HG03039 (cell line): ENCODE measurements at regions not wholly inside any gene's neighbourhood (a gene's known extent, or its start where the extent isn't known, plus 50 kb on each side); places are given as distances from the start of the nearest gene placed in this dataset.
"Not testable (repeated sequence)": the region's sequence is repeated elsewhere in the genome, so short reads cannot be mapped to it uniquely, and the experiment has no call there.

ENCODE experiments used
- ATAC-seq: cut with Tn5 transposase; IDR thresholded peaks from one replicate; pipeline ENCODE4 v1.9.1; 2021; ENCODE audit warnings: mild to moderate bottlenecking, moderate library complexity; ENCODE audit not compliant: unreplicated experiment

DNA sequence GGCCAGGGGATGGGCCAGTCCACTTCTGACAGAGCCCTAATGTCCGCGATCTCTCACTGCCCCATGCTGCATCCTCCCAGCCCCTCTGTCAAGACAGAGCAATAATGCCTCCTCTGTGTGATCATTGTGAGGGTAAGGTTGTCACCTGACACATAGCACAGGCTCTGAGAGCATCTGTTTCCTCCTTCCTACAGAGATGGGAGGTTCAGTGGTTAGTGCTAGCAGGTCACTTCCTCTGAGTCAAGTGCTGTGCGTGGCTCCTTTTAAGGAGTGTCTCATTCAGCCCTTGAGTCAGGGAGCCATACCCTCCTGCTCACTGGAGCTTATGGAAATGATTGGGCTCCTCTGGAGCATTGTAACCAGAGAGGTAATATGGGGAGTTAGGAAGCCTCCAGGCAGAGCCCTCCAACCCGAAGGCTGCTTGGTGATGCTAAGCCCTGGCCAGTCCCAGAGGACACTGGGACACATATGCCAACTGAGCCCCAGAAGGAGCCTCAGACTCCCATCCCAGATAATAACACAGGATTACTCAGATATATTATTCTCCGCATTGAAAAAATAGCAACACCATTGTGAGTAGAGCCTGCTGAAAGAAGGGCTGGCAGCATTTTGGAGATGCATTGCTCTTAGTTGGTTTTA, 189.0 kb downstream of the GALNT1 start:
- ATAC-seq, result no peak

DNA sequence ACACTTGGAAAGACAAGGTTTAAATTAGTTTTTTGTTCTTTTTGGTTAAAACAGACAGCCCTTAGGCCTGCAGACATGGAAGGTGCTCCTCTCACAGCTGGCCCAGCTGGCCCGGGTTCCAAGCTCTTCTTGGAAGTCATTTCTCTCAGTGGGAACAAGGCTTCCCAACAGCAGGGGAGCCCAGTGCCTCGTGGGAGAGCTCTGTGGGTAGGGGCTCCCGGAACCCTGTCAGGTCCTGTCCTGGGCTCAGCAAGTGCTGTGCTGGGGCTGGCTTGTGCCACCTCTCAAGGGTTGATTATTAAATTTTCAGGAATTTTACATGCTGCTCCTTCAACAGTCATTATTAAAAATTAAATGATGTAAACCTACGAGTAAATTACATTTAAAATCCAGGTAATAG, 189.6 kb downstream of the GALNT1 start:
- no peak for ATAC-seq

DNA sequence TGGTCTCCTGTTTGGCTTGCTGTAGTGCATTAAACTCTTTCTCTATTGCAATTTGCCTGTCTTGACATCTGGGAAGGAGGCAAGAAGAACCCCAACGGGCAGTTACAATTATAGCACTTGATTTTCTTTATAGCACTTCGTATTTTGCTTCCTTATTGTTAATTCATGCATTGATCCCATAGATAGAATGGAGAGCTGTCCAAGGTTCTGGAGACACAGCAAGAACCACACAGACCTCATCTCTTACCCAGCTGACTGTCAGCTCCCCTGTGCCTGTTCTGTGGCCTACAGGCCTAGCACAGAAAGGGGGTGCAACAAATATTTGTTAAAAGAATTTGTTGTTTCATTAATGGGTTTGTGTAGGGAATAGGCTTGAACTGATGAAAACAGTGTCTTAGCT, 194.3 kb downstream of the GALNT1 start:
- no peak for ATAC-seq

GRCh38 chr18:35776473-35776872, 194.9 kb downstream of the GALNT1 start:
- ATAC-seq, result no peak

GRCh38 chr18:35777039-35777438, 195.4 kb upstream of the RMP24 start:
- no peak for ATAC-seq

DNA sequence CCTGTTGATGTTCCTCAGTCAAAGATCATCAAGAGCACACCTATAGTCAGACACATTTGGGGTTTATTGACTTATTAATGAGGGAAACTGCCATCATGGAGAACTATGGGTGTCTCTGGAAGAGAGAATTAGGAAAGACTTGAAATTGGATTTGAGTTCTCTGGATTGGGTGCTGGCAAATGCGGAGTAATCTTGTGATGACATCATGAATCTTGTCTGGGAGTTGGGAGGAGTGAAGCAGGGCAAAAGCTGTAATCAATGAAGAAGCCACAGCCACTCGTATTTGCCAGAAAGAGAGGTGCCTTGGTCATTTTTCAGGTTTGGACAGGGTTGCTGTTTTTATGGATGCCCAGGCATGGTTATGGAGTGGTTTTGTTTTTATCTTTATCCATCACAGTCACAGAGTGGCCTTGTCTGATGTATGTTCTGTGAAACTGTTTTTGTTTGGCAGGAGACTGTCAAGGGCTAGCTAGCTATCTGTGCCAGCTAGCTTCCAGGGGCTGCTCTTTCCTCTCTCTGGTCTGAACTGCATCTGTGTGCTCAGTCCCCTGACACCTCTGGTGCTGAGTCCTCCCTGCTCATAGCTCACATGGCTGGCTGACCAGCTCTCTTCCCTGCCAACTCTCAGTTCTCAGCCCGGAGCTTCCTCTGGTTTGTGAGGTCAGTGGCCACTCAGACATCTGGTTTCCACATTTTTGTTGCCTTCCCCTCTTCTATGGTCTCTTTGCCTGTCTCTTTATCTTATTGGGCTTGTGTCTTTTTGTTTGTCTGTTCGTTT, 193.4 kb upstream of the RMP24 start:
- no peak for ATAC-seq

GRCh38 chr18:35780937-35781336, 191.5 kb upstream of the RMP24 start:
- ATAC-seq, result no peak

- ATAC-seq, result no peak
Measured at GRCh38 chr18:35782926-35783325, 189.6 kb upstream of the RMP24 start.

- no peak for ATAC-seq
Measured at GRCh38 chr18:35786365-35787042, 186.0 kb upstream of the RMP24 start.

- ATAC-seq, result no peak
Measured at GRCh38 chr18:35789543-35789942, 182.9 kb upstream of the RMP24 start.

DNA sequence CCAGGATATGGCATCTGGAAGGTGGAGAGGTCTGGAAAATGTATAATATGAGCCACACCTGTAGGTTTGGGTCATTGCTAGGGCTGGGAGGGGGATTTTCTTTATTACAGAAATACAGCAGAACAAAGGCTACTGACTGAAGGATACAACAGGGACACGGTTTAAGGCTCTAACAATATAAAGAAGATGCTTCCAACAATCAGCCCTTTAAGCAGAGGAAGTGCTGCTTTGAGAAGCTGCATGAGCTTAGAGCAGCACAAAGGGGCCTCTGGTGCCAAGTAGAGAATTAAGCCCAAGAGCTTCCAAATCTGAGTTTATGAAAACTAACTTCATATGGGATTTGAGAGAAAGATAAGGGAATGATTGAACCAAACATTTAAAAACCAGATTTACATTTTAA, 174.5 kb upstream of the RMP24 start:
- no peak for ATAC-seq

GRCh38 chr18:35803551-35803950, 168.9 kb upstream of the RMP24 start:
- no peak for ATAC-seq

GRCh38 chr18:35804377-35804776, 168.1 kb upstream of the RMP24 start:
- no peak for ATAC-seq

- no peak for ATAC-seq
Measured at GRCh38 chr18:35807811-35808335, 164.6 kb upstream of the RMP24 start.

DNA sequence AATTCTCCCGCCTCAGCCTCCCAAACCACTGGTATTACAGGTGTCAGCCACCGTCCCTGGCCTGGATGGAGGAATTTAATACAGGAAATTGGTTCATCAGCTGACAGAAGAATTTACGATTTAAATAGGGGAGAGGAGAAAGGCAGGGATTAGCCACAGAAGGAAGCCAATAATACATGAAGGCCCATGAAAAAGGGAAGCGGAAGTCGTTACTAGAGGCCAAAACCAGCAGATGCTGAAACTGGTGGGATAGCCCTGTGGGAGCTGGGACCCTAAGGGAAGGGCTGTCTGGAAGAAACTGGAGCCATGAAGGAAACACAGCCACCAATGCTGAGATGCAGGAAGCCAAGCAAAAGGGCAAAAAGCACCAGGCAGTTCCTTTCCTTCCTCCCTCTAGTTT, 163.7 kb upstream of the RMP24 start:
- no peak for ATAC-seq

DNA sequence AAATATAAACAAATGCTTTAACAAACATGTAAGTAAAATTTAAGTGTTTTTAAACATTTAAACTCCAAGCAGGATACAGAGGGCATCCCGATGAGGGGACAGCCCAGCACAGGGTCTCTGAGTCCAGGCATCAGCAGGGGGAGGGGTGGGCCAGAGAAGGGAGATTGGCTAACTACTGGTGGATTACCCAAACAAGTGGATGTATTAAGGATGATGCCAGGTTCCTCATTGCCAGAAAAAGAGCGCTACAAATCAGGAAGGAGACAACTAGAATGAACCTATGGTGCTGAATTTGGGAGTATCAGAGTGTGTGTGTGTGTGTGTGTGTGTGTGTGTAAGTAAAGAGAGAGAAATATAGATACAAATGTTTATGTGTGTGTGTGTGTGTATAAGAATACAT, 162.0 kb upstream of the RMP24 start:
- no peak for ATAC-seq

GRCh38 chr18:35811896-35812295, 160.6 kb upstream of the RMP24 start:
- ATAC-seq, result no peak

DNA sequence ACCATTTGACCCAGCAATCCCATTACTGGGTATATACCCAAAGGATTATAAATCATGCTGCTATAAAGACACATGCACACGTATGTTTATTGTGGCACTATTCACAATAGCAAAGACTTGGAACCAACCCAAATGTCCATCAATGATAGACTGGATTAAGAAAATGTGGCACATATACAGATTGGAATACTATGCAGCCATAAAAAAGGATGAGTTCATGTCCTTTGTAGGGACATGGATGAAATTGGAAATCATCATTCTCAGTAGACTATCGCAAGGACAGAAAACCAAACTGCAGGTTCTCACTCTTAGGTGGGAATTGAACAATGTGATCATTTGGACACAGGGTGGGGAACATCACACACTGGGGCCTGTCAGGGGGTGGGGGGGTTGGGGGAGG, 157.5 kb upstream of the RMP24 start:
- not testable (repeated sequence) for ATAC-seq

DNA sequence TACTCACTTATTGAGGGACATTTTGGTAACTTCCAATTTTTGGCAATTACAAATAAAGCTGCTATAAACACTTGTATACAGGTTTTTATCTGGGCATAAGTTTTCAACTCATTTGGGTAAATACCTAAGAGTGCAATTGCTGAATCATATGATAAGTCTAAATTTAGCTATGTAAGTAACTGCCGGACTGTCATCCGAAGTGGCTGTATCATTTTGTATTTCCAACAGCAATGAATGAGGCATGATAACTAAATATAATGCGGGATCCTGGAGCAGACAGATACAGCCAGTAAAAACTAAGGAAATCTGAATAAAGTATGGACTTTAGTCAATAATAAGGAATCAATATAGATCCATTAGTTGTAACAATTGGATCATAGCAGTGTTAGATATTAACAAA, 156.5 kb upstream of the RMP24 start:
- ATAC-seq, result no peak

GRCh38 chr18:35817604-35818352, 154.7 kb upstream of the RMP24 start:
- no peak for ATAC-seq

- ATAC-seq, result no peak
Measured at GRCh38 chr18:35818353-35818667, 154.2 kb upstream of the RMP24 start.
